Gastrocnemius medialis (tissue), 4 donors: ENCODE measurements at regions not wholly inside any gene's neighbourhood (a gene's known extent, or its start where the extent isn't known, plus 50 kb on each side); places are given as distances from the start of the nearest gene placed in this dataset.

Source experiments
- POLR2A ChIP-seq, 2 donors: fragments of 450-650 bp; IDR thresholded peaks; one replicate each; pipeline ENCODE4 v1.6.1; 2017; ENCODE audit warnings: antibody characterized with exemption in 2 of 2, mild to moderate bottlenecking in 2 of 2, moderate library complexity in 2 of 2
- TF ChIP-seq, protein P1 (sequence below), 5 experiments: fragments of 450-650 bp in 3 of 5; fragments of 200-600 bp in 2 of 5; sonication (generic) in 2 of 5; IDR thresholded peaks in 4 of 5; conservative IDR thresholded peaks in 1 of 5; 1 replicate in 4 of 5; 2 replicates in 1 of 5; pipeline ENCODE4 v1.5.1; 2016 to 2019; ENCODE audit warnings: antibody characterized with exemption in 5 of 5, mild to moderate bottlenecking in 3 of 5, moderate library complexity in 3 of 5

DNA sequence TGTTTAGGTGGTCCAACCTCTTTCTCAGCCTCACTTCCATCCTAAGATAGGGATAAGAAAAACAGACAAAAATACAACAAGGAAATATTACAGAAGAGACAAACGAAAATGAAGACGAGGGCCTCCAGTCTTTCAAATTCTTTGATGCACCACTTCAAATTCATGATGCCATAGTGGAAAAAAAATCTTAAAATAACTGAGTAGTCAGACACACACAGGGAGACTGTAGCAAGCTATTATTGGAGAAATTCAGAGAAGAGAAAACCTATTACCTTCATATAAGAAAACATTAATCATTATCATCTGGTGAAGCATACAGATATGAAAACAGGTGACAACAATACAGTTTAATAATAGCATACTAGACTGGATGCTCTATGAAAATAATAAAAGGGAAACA, 548.2 kb downstream of the KCTD12 start:
- TF ChIP-seq, protein P1, sequence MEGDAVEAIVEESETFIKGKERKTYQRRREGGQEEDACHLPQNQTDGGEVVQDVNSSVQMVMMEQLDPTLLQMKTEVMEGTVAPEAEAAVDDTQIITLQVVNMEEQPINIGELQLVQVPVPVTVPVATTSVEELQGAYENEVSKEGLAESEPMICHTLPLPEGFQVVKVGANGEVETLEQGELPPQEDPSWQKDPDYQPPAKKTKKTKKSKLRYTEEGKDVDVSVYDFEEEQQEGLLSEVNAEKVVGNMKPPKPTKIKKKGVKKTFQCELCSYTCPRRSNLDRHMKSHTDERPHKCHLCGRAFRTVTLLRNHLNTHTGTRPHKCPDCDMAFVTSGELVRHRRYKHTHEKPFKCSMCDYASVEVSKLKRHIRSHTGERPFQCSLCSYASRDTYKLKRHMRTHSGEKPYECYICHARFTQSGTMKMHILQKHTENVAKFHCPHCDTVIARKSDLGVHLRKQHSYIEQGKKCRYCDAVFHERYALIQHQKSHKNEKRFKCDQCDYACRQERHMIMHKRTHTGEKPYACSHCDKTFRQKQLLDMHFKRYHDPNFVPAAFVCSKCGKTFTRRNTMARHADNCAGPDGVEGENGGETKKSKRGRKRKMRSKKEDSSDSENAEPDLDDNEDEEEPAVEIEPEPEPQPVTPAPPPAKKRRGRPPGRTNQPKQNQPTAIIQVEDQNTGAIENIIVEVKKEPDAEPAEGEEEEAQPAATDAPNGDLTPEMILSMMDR (IDR thresholded peaks at IDR 0.05 in 4 of 5, conservative IDR thresholded peaks at IDR 0.05 in 1 of 5): no peak
- no peak for TF ChIP-seq POLR2A (IDR thresholded peaks at IDR 0.05)
